Neuronal stem cell (in vitro differentiated cells): ENCODE measurements at regions not wholly inside any gene's neighbourhood (a gene's known extent, or its start where the extent isn't known, plus 50 kb on each side); places are given as distances from the start of the nearest gene placed in this dataset. TPM values are rescaled to one million over a fixed set of nuclear protein-coding genes. Genes with fewer than 3 reads are reported as not detected.

Experiments used
- small RNA-seq: library from polyadenylated mRNA; stranded (forward); fragments of <200 nt; extraction: miRNeasy Mini kit (QIAGEN cat#:217004); gene quantifications from one replicate; pipeline ENCODE3, GENCODE V24; 2013; ENCODE audit not compliant: insufficient read depth

Small RNA genes in the stretch of these regions (small RNA-seq; reads per million reads assigned to genes)
- not detected for gene MIR4283-2
